HL-60/S4 treated with phorbol 12-myristate 13-acetate at 8.2 ng/mL for 4 days and 3 days (cell line): ENCODE measurements at regions not wholly inside any gene's neighbourhood (a gene's known extent, or its start where the extent isn't known, plus 50 kb on each side); places are given as distances from the start of the nearest gene placed in this dataset.

Source experiments
- in situ Hi-C: fragments of 300-500 bp; cut with MboI; formaldehyde crosslinking; loops from 2 replicates; pipeline ENCODE4 v1.15.0; 2022; ENCODE audit warnings: low sequenced_read_pairs

DNA sequence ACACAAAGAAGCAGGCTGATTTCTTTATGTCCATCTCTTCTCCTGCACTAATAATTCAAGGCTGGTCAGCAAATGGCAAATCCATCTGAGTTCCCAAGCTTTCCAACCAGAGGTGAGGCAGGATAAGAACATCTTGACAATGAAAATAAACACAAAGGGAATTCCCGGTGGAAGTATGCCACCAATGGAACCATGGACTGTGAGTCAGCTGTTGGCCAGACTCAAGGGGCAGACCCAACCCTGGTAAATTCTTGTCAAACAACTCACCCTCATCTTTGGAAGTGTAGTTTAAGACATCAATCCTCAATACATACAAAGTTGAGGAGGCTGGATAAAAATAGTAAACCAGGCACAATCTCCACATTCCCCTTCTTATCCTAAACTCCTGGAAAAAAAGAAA is 74.3 kb upstream of the CES5A start:
- in situ Hi-C loops, result loop anchor here (25.0 kb wide), 1 partner anchor 363 kb away; no protein-coding TSS in a partner anchor

DNA sequence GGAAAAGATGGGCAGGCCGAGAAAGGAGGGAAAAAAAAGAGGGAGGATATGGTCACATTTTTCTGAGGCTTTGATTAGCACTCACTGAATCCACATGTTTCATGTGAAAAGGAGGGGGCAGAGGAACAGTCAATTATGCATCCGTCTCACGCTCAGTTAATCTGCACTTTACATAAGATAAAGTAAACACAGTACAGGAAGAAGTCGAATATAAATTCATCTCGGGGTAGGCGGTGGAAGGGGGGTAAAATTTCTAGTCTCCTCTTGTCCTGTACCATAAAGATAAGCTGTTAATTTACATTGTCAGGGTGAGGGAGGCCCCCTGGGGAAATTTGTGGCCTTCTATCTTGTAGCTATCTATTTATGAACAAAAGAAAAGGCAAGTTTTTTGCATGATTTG is 73.1 kb upstream of the CES5A start:
- in situ Hi-C loops, result loop anchor here (25.0 kb wide), 1 partner anchor 364 kb away; no protein-coding TSS in a partner anchor

DNA sequence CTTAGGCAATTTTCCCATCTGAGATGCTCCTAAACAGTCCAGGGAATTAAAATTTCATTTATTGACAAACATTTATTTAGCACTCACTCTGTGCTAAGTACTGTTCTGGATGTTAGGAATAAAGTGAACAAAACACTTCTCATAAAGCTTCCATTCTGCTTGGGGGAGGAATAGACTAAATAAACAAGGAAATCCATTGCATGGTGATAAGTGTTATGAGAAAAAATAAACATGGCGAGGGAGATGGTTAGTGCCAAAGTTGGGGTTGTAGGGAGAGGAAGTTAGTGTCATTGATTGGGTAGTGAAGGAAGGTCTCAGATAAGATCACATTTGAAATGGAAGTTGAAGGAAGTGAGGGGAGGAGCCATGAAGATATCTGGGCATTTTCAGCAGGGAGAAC is 72.2 kb upstream of the CES5A start:
- in situ Hi-C loops, result loop anchor here (25.0 kb wide), 1 partner anchor 365 kb away; no protein-coding TSS in a partner anchor

DNA sequence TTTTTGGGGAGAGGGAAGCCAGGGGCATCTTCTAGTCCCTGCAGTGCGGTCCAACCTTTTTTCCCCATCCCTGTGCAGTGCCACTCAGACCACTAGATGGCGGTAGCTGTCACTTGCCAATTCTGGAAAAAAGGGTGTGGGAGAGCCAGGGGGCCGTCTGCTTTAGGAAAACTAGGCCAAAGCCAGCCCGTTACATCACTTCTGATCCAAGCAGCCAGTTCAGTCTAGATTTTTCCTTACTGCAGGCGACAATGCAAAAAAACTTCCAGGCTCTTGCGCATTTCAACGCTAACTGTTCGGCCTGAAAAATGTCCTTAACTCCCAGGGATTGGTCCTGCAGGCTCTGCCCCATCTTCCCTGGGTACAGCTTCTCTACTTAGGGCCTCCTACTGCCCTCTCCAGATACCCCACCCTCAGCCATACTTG is 69.2 kb upstream of the CES5A start:
- in situ Hi-C loops, result loop anchor here (25.0 kb wide), 1 partner anchor 368 kb away; no protein-coding TSS in a partner anchor

DNA sequence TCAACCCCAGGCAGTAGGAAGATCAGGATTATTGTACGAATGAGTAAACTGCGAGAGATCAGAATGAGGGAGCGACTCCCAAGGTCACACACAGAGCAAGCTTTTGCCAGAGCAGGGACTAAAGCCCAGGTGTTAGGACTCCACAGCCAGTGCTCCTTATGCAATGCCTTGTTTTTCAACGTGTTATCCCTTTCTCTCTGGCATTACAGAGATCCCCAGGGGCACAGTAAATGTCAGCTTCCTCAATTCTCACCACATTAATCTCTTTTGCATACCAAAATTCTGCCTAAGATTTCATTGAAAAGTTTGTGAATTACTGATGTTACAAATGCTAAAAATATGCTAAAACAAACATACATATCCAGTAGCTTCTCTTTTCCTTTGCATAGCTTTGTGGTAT is 68.1 kb upstream of the CES5A start:
- in situ Hi-C loops, result loop anchor here (25.0 kb wide), 1 partner anchor 369 kb away; no protein-coding TSS in a partner anchor

DNA sequence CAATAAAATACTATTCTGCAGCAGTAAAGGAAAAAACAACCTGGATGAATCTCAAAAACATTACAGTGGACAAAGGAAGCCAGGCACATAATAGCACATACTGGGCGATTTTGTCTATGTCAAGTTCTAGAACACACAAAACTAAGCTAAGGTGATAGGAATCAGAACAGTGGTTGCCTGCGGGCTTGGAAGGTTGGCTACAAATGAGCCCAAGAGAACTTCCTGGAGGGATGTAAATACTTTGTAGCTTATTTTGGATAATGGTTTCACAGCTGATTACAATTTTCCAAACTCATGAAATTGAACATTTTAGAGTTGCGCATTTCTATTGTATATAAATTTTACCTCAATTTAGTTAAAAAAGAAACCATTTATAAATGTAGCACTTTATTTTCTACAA is 67.6 kb upstream of the CES5A start:
- in situ Hi-C loops, result loop anchor here (25.0 kb wide), 1 partner anchor 369 kb away; no protein-coding TSS in a partner anchor

DNA sequence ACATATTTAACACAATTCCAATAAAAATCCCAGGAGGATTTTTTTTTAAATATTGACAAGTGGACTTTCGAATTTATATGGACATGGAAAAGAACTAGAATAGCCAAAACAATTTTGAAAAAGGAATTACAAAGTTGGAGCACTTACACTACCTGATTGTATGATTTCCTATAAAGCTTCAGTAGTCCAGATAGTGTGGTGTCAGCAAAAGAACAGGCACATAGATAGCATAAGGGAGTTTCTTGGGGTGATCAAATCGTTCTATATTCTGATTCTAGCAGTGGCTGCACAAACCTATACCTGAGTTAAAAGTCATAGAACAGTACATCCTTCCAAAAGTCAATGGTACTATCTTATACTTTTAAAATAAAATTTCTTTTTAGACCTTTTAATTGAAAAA is 66.4 kb upstream of the CES5A start:
- in situ Hi-C loops, result loop anchor here (25.0 kb wide), 1 partner anchor 371 kb away; no protein-coding TSS in a partner anchor

DNA sequence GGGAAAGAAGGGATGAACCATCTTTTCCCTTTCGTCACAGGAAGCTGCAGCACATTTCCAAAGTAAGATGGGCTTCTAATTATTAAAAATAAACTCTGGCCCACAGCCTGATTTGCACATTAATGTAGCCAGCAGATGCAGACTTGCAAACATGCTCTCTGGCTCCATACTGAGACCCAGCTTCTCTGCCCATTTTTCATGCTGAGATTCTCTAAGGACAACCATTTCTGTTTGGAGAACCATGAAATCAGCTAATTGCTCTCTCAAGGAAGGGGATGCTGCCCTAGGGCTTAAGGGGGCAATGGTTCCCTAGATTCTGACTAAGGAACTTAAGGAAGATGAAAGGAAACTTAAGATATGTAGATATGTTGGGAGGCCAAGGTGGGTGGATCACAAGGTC is 63.0 kb upstream of the CES5A start:
- in situ Hi-C loops, result loop anchor here (25.0 kb wide), 1 partner anchor 374 kb away; no protein-coding TSS in a partner anchor

DNA sequence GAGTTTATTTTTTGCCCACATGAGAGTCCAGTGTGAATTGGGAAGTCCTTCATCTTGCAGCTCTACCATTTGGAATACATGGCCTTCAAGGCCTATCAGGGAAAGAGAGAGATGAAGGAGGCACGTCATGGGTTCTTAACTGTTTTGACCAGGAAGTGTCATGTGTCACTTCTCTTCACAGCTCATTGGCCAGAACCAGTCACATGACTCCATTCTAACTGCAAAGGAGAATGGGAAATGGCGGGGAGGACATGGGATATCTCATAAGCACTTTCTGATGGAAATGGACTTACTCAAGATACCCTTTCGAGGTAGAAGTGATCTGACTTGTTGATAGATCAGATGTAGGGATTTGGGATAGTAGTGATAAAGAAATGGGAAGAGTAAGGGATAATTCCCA is 57.9 kb upstream of the CES5A start:
- in situ Hi-C loops, result loop anchor here (25.0 kb wide), 1 partner anchor 379 kb away; no protein-coding TSS in a partner anchor

DNA sequence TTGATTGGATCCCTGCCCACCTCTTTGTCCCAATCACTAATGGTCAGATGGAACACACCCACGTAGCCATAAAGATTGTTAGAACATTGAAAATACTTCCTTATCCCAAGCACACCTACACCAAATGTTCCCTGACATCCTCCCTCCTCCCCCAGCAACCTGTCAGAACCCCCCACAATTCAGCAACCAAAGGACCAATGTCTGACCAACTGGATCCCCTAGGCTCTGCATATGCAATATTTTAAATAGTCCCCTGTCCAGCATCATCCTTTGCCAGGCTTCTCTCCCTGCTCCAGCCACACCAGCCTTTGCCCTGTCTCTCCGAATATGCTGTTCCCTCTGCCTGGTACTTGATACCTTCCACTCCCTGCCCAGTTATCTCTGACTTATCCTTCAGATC is 54.9 kb upstream of the CES5A start:
- in situ Hi-C loops, result loop anchor here (25.0 kb wide), 1 partner anchor 382 kb away; no protein-coding TSS in a partner anchor

DNA sequence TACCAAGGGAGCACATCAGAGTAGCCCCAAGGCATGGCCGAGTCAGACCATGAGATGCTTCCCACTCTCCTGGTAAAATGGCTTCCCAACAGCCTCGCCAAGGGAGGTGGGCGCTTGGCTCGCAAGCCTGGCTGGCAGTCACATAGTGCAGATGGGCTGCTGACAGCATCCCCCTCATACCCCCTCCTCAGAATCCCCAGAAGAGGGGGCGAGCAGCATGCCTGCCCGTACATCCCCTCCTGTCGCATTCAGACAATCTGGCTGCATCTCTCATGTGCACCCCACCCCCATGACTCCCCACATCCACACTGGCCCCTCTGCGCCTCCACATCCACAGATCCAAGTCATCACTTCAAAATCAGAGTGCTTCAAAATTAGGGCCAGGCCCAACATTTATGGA is 54.0 kb upstream of the CES5A start:
- in situ Hi-C loops, result loop anchor here (25.0 kb wide), 1 partner anchor 383 kb away; no protein-coding TSS in a partner anchor

DNA sequence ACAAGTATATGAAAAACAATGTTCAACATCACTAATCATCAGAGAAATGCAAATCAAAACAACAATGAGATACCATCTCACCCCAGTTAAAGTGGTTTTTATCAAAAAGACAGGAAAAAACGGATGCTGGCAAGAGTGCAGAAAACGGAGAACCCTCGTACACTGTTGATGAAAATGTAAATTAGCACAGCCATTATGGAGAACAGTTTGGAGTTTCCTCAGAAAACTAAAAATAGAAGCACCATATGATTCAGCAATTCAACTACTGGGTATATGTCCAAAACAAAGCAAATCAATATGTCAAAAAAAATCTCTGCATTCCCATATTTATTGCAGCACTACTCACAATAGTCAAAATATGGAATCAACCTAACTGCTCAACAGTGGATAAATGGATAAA is 50.1 kb upstream of the CES5A start:
- in situ Hi-C loops, result loop anchor here (25.0 kb wide), 1 partner anchor 387 kb away; no protein-coding TSS in a partner anchor
